GM18498 (cell line): ENCODE measurements at regions not wholly inside any gene's neighbourhood (a gene's known extent, or its start where the extent isn't known, plus 50 kb on each side); places are given as distances from the start of the nearest gene placed in this dataset.
"Not testable (repeated sequence)": the region's sequence is repeated elsewhere in the genome, so short reads cannot be mapped to it uniquely, and the experiment has no call there.

Source experiments
- ATAC-seq: cut with Tn5 transposase; IDR thresholded peaks from one replicate; pipeline ENCODE4 v1.9.1; 2021; ENCODE audit warnings: mild to moderate bottlenecking, moderate library complexity; ENCODE audit not compliant: unreplicated experiment

- no peak for ATAC-seq
Observed at GRCh38 chr10:108000365-108000764, 835.9 kb upstream of the SORCS1 start.

- peak; percentile 80 for ATAC-seq
Observed at GRCh38 chr10:107994621-107995270, 830.2 kb upstream of the SORCS1 start.

- no peak for ATAC-seq
Observed at GRCh38 chr10:107986571-107986970, 822.1 kb upstream of the SORCS1 start.

GRCh38 chr10:107984581-107984980 lies 820.1 kb upstream of the SORCS1 start:
- no peak for ATAC-seq

- ATAC-seq = no peak
Observed at GRCh38 chr10:107984149-107984548, 819.6 kb upstream of the SORCS1 start.

- no peak for ATAC-seq
Observed at GRCh38 chr10:107978455-107978854, 813.9 kb upstream of the SORCS1 start.

GRCh38 chr10:107971973-107972372 lies 807.5 kb upstream of the SORCS1 start:
- no peak for ATAC-seq

- ATAC-seq = no peak
Observed at GRCh38 chr10:107971411-107971810, 806.9 kb upstream of the SORCS1 start.

- no peak for ATAC-seq
Observed at GRCh38 chr10:107970512-107970911, 806.0 kb upstream of the SORCS1 start.

- no peak for ATAC-seq
Observed at GRCh38 chr10:107969936-107970335, 805.4 kb upstream of the SORCS1 start.

GRCh38 chr10:107966826-107967225 lies 802.3 kb upstream of the SORCS1 start:
- no peak for ATAC-seq

GRCh38 chr10:107952649-107953556 lies 788.4 kb upstream of the SORCS1 start:
- no peak for ATAC-seq

GRCh38 chr10:107950411-107951062 lies 786.0 kb upstream of the SORCS1 start:
- not testable (repeated sequence) for ATAC-seq

- no peak for ATAC-seq
Observed at GRCh38 chr10:107942826-107943225, 778.3 kb upstream of the SORCS1 start.

- no peak for ATAC-seq
Observed at GRCh38 chr10:107933076-107933475, 768.6 kb upstream of the SORCS1 start.

GRCh38 chr10:107931808-107932207 lies 767.3 kb upstream of the SORCS1 start:
- ATAC-seq = no peak

- ATAC-seq = no peak
Observed at GRCh38 chr10:107930037-107930436, 765.5 kb upstream of the SORCS1 start.

GRCh38 chr10:107924458-107924857 lies 760.0 kb upstream of the SORCS1 start:
- no peak for ATAC-seq

GRCh38 chr10:107919626-107920235 lies 755.2 kb upstream of the SORCS1 start:
- ATAC-seq = no peak

GRCh38 chr10:107918171-107918570 lies 753.7 kb upstream of the SORCS1 start:
- ATAC-seq = no peak

GRCh38 chr10:107915215-107915610 lies 750.7 kb upstream of the SORCS1 start:
- no peak for ATAC-seq
